ENCODE measurements at regions not wholly inside any gene's neighbourhood (a gene's known extent, or its start where the extent isn't known, plus 50 kb on each side); places are given as distances from the start of the nearest gene placed in this dataset.

- H3K9me3 ChIP-seq (replicated peaks; ENCODE audit: control insufficient read depth, insufficient read depth, low read length) = no peaks in the 10 kb centered on the region
- H3K4me1 ChIP-seq (ENCODE audit: control insufficient read depth, extremely low read depth, insufficient read depth, low read length) = peaks cover 12% of the 10 kb centered on the region
- POLR2A ChIA-PET = no interaction called here
- H3K4me2 ChIP-seq (ENCODE audit: insufficient read depth, low read length) = no peak overlapping the region
- no peak overlapping the region for H3K9ac ChIP-seq (replicated peaks; ENCODE audit: extremely low read depth, insufficient read depth, low read length)
- no TSS peak for BruUV-seq (replicated peaks)
- FAIRE-seq (no peak), DNase-seq (ENCODE audit: low read depth, low spot score) (no peak)
- intact Hi-C loops (cut with micrococcal nuclease) (no loop called here), dilution Hi-C loops (cut with MboI; ENCODE audit: extremely low pct_ligation_motif_present, low sequenced_read_pairs) (no loop called here)
- no peak overlapping the region for H3K27ac ChIP-seq (ENCODE audit: insufficient read depth, low read depth, low read length)
- H3K4me3 ChIP-seq (replicated peaks in 1 of 3; ENCODE audit: insufficient read depth in 1 of 3, low read depth in 1 of 3, low read length in 3 of 3) = no peak overlapping the region
- no peak overlapping the region for H2AFZ ChIP-seq (ENCODE audit: low read depth, low read length)
- CTCF ChIA-PET = no interaction called here
- H3K9me1 ChIP-seq (replicated peaks; ENCODE audit: control insufficient read depth, extremely low read depth, insufficient read depth, low read length) = no peaks in the 10 kb centered on the region
- no peaks in the 10 kb centered on the region for H3K79me2 ChIP-seq (ENCODE audit: control insufficient read depth, insufficient read depth, low read length)
- no peaks in the 10 kb centered on the region for H4K20me1 ChIP-seq (replicated peaks; ENCODE audit: control insufficient read depth, extremely low read depth, insufficient read depth, low read length)
- no peaks in the 10 kb centered on the region for H3K36me3 ChIP-seq (ENCODE audit: control insufficient read depth in 2 of 2, extremely low read depth in 1 of 2, insufficient read depth in 2 of 2, low read length in 2 of 2)
- no peak for TF ChIP-seq JUN (IDR thresholded peaks at IDR 0.05; ENCODE audit: borderline replicate concordance, insufficient read depth, insufficient read length, low read depth)
- no peak for TF ChIP-seq GATA2 (IDR thresholded peaks at IDR 0.05; ENCODE audit: insufficient read depth, insufficient read length, low read depth, low read length)
- TF ChIP-seq FOS (IDR thresholded peaks at IDR 0.05; ENCODE audit: borderline replicate concordance, insufficient read depth, low read length) = no peak
- TF ChIP-seq POLR2A (IDR thresholded peaks at IDR 0.05; ENCODE audit: low read depth, low read length) = no peak
- TF ChIP-seq CTCF (IDR thresholded peaks at IDR 0.05; ENCODE audit: extremely low read depth in 1 of 2, insufficient read depth in 1 of 2, low read depth in 1 of 2, low read length in 2 of 2) = no peak
- TF ChIP-seq MAX (IDR thresholded peaks at IDR 0.05; ENCODE audit: insufficient read depth, insufficient read length) = no peak
- peaks cover 11 to 15% of the 10 kb centered on the region in 2 experiments for H3K27me3 ChIP-seq (ENCODE audit: control insufficient read depth in 2 of 2, insufficient read depth in 2 of 2, low read length in 2 of 2)
Measured at GRCh38 chr1:38733761-38734160, 125.8 kb downstream of the RRAGC start.
